K562 (cell line): ENCODE measurements at regions not wholly inside any gene's neighbourhood (a gene's known extent, or its start where the extent isn't known, plus 50 kb on each side); places are given as distances from the start of the nearest gene placed in this dataset.

Experiments
- ATAC-seq: fragments of 200-7000 bp; cut with Tn5 transposase; 3 replicates; pipeline ENCODE4 v1.9.1; 2020; ENCODE audit warnings: moderate library complexity
- BruUV-seq: library from RNA; stranded (reverse); fragments of 400-500 nt; replicated peaks from 2 replicates; lab custom pipeline; 2021; lab: Mats Ljungman, UMichigan
- CTCF ChIA-PET: fragments of 300-600 bp; formaldehyde crosslinking; extraction: SDS; loops from one replicate; lab custom pipeline; 2021; ENCODE audit warnings: low intra/inter-chr PET ratio; lab: Yijun Ruan, JAX
- POLR2A ChIA-PET: fragments of 300-600, 350-650 bp; sonication (Branson Sonifier 250); formaldehyde crosslinking; extraction: SDS; loops from one replicate; lab custom pipeline; 2021; ENCODE audit warnings: antibody characterized with exemption, inconsistent platforms; lab: Yijun Ruan, JAX
- DNase-seq, 4 experiments: peaks; one replicate each; pipeline versions ENCODE4 v3.0.0 to v3.0.0-alpha.2; 2011 to 2018; ENCODE audit warnings: low spot score in 3 of 4, mixed read lengths in 3 of 4; ENCODE audit errors: extremely low read depth in 1 of 4
- FAIRE-seq: peaks from 2 replicates; lab custom pipeline; 2011; peaks lifted over from hg19 to GRCh38; lab: Jason Lieb, UNC
- H2AFZ ChIP-seq: 2 replicates; pipeline ENCODE4 v1.6.0; 2011; ENCODE audit warnings: low read depth, low read length, control low read depth, inconsistent platforms
- H3K27ac ChIP-seq: fragments of 200-600 bp; 3 replicates; pipeline ENCODE4 v1.8.0; 2011; ENCODE audit warnings: low read depth, mild to moderate bottlenecking, control low read depth, inconsistent platforms, low read length, moderate library complexity, mixed read lengths; ENCODE audit errors: extremely low read depth
- H3K27me3 ChIP-seq, 2 experiments: fragments of 300-600 bp in 1 of 2; 2 replicates in 1 of 2; 3 replicates in 1 of 2; pipeline versions ENCODE4 v1.6.0 to v1.8.0; 2011; ENCODE audit warnings: inconsistent platforms in 2 of 2, low read length in 2 of 2, mild to moderate bottlenecking in 1 of 2, mixed read lengths in 1 of 2, moderate library complexity in 1 of 2; ENCODE audit not compliant: control insufficient read depth in 2 of 2, insufficient read depth in 2 of 2
- H3K36me3 ChIP-seq: fragments of 300-600 bp; 3 replicates; pipeline ENCODE4 v1.8.0; 2011; ENCODE audit warnings: mild to moderate bottlenecking, low read length, inconsistent platforms; ENCODE audit not compliant: control insufficient read depth, insufficient read depth
- H3K4me1 ChIP-seq, 2 experiments: fragments of 200-600 bp in 1 of 2; replicated peaks in 1 of 2; 2 replicates in 1 of 2; 3 replicates in 1 of 2; pipeline versions ENCODE4 v1.5.1 to v1.8.0; 2011; ENCODE audit warnings: inconsistent platforms in 2 of 2, low read length in 2 of 2, mild to moderate bottlenecking in 1 of 2, mixed read lengths in 1 of 2, moderate library complexity in 1 of 2; ENCODE audit not compliant: control insufficient read depth in 2 of 2, insufficient read depth in 2 of 2
- H3K4me2 ChIP-seq: 2 replicates; pipeline ENCODE4 v1.6.1; 2011; ENCODE audit warnings: low read length, control low read depth, inconsistent platforms, mixed read lengths; ENCODE audit not compliant: insufficient read depth
- H3K4me3 ChIP-seq: fragments of 200-600 bp; sonication (generic), shearing (Covaris generic); 2 replicates; pipeline ENCODE4 v1.5.1; 2016; ENCODE audit warnings: control low read depth, inconsistent platforms
- H3K79me2 ChIP-seq: fragments of 200-600 bp; 3 replicates; pipeline ENCODE4 v1.8.0; 2011; ENCODE audit warnings: low read length, inconsistent platforms; ENCODE audit not compliant: control insufficient read depth, insufficient read depth
- H3K9ac ChIP-seq, 2 experiments: 2 replicates each; pipeline versions ENCODE4 v1.6.0 to v1.6.1; 2011; ENCODE audit warnings: low read depth in 2 of 2, low read length in 2 of 2, control low read depth in 1 of 2, inconsistent platforms in 1 of 2, mild to moderate bottlenecking in 1 of 2, mixed read lengths in 1 of 2; ENCODE audit not compliant: insufficient read depth in 1 of 2
- H3K9me1 ChIP-seq: one replicate; pipeline ENCODE4 v1.6.0; 2011; ENCODE audit warnings: inconsistent platforms, mild to moderate bottlenecking, low read length, moderate library complexity; ENCODE audit not compliant: control insufficient read depth, insufficient read depth
- H3K9me3 ChIP-seq: replicated peaks from 2 replicates; pipeline ENCODE4 v1.5.1; 2011; ENCODE audit warnings: low read depth, low read length, inconsistent platforms; ENCODE audit not compliant: control insufficient read depth, insufficient read depth
- H4K20me1 ChIP-seq: replicated peaks from 2 replicates; pipeline ENCODE4 v1.6.1; 2011; ENCODE audit warnings: low read length, inconsistent platforms, mixed read lengths; ENCODE audit not compliant: control insufficient read depth, insufficient read depth
- CGGBP1 ChIP-seq: fragments of 250-450 bp; sonication (Bioruptor Pico); IDR thresholded peaks from 2 replicates; pipeline ENCODE4 v1.9.0; 2021; ENCODE audit warnings: mild to moderate bottlenecking
- CREB3L1 ChIP-seq: fragments of 450-650 bp; IDR thresholded peaks from 2 replicates; pipeline ENCODE4 v1.6.1; 2014; ENCODE audit warnings: low read depth, mild to moderate bottlenecking, moderate library complexity, borderline replicate concordance
- CSDE1 ChIP-seq, 2 experiments: fragments of 450-650 bp; IDR thresholded peaks; 2 replicates each; pipeline ENCODE4 v1.6.1; 2016; ENCODE audit warnings: mild to moderate bottlenecking in 1 of 2
- SRSF3 ChIP-seq: fragments of 200-400 bp; formaldehyde crosslinking; IDR thresholded peaks from 2 replicates; pipeline ENCODE4 v1.6.1; 2016; ENCODE audit warnings: mild to moderate bottlenecking, low read length, moderate library complexity; ENCODE audit not compliant: insufficient read depth
- ZNF140 ChIP-seq: fragments of 250-450 bp; sonication (Bioruptor Pico); IDR thresholded peaks from 2 replicates; pipeline ENCODE4 v1.8.0; 2021; ENCODE audit warnings: moderate library complexity, mild to moderate bottlenecking, inconsistent platforms
- ZNF311 ChIP-seq: fragments of 250-450 bp; sonication (Bioruptor Pico); IDR thresholded peaks from 2 replicates; pipeline ENCODE4 v1.4.0; 2020; ENCODE audit warnings: mild to moderate bottlenecking, moderate library complexity
- ZNF436 ChIP-seq: fragments of 250-450, 450-650 bp; sonication (Bioruptor Pico); formaldehyde crosslinking; IDR thresholded peaks from 2 replicates; pipeline ENCODE4 v1.7.0; 2020; ENCODE audit warnings: mild to moderate bottlenecking
- WGBS: fragments of 100-300 bp; shearing (Covaris generic); methylation state at CpG from one replicate; pipeline ENCODE4 v1.1.6; 2016; ENCODE audit warnings: low coverage, mixed read lengths; ENCODE audit not compliant: insufficient coverage; ENCODE audit errors: missing lambda C conversion rate; 5-methylcytosine and 5-hydroxymethylcytosine counted together
- in situ Hi-C: fragments of 300-500 bp; cut with MboI; formaldehyde crosslinking; loops from 4 replicates; pipeline ENCODE4 v1.15.0; 2018; ENCODE audit warnings: inconsistent platforms, mixed read lengths
- intact Hi-C: fragments of 100-400 bp; cut with micrococcal nuclease; formaldehyde crosslinking; loops from 2 replicates; pipeline ENCODE4 v1.14.2; 2022
- TF ChIP-seq, protein P1 (sequence below): fragments of 200-400 bp; formaldehyde crosslinking; IDR thresholded peaks from 2 replicates; pipeline ENCODE4 v1.6.1; 2017; ENCODE audit warnings: mild to moderate bottlenecking, low read depth, low read length, moderate library complexity

DNA sequence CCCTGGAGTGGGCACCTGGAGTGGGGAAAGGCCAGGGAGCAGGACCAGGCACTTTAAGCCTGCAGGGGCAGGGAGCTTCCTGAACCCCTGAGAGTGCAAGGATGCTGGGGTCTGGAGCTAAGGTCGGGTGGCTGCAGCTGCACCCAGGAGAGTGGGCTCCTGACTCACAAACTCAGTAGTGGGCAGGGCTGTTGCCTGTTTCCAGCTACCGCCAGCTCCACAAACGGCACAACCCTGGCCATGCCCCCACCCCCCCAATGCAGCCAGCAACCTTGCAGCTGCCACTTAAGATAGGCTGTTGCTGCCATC lies 688.8 kb downstream of the NYAP2 start:
- no TSS peak for BruUV-seq
- in situ Hi-C loops: no loop called here
- no peaks in the 10 kb centered on the region for H4K20me1 ChIP-seq
- no peak for DNase-seq
- H3K4me2 ChIP-seq: no peak overlapping the region
- no peak for FAIRE-seq
- H2AFZ ChIP-seq: no peak overlapping the region
- no peak for ATAC-seq
- H3K27me3 ChIP-seq: no peaks in the 10 kb centered on the region
- POLR2A ChIA-PET: interaction anchor here (0.7 kb wide), 1 partner anchor 1173 kb away, joined by 3 read pairs; no protein-coding TSS in a partner anchor
- no peak overlapping the region for H3K27ac ChIP-seq
- H3K36me3 ChIP-seq: no peaks in the 10 kb centered on the region
- H3K79me2 ChIP-seq: no peaks in the 10 kb centered on the region
- no peaks in the 10 kb centered on the region for H3K4me1 ChIP-seq
- CTCF ChIA-PET: no interaction called here
- TF ChIP-seq ZNF436 (CRISPR knock-in tag): no peak
- no peak for TF ChIP-seq SRSF3
- no peak for TF ChIP-seq CSDE1 (IDR thresholded peaks at IDR 0.05)
- TF ChIP-seq ZNF311 (CRISPR knock-in tag): no peak
- TF ChIP-seq CGGBP1 (CRISPR knock-in tag): no peak
- no peak for TF ChIP-seq ZNF140 (CRISPR knock-in tag)
- TF ChIP-seq, protein P1, sequence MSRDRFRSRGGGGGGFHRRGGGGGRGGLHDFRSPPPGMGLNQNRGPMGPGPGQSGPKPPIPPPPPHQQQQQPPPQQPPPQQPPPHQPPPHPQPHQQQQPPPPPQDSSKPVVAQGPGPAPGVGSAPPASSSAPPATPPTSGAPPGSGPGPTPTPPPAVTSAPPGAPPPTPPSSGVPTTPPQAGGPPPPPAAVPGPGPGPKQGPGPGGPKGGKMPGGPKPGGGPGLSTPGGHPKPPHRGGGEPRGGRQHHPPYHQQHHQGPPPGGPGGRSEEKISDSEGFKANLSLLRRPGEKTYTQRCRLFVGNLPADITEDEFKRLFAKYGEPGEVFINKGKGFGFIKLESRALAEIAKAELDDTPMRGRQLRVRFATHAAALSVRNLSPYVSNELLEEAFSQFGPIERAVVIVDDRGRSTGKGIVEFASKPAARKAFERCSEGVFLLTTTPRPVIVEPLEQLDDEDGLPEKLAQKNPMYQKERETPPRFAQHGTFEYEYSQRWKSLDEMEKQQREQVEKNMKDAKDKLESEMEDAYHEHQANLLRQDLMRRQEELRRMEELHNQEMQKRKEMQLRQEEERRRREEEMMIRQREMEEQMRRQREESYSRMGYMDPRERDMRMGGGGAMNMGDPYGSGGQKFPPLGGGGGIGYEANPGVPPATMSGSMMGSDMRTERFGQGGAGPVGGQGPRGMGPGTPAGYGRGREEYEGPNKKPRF: no peak
- TF ChIP-seq CREB3L1: no peak
- TF ChIP-seq, all 486 proteins: peak for 0
- H3K9me1 ChIP-seq: no peaks in the 10 kb centered on the region
- intact Hi-C loops: no loop called here
- H3K4me3 ChIP-seq: no peak overlapping the region
- H3K9me3 ChIP-seq: no peaks in the 10 kb centered on the region
- WGBS: 7% methylated on average over 2 of the region's 3 CpGs
- no peak overlapping the region for H3K9ac ChIP-seq
